OCI-M2 (cell line): ENCODE measurements at regions not wholly inside any gene's neighbourhood (a gene's known extent, or its start where the extent isn't known, plus 50 kb on each side); places are given as distances from the start of the nearest gene placed in this dataset.

Source experiments
- DNase-seq: peaks from one replicate; lab custom pipeline; 2025; ENCODE audit not compliant: unreplicated experiment; lab: John Stamatoyannopoulos, UW

- DNase-seq: no peak
Observed at GRCh38 chr2:156695020-156695419, 258.8 kb downstream of the GPD2 start.

- DNase-seq: no peak
Observed at GRCh38 chr2:156695595-156695994, 259.4 kb downstream of the GPD2 start.

GRCh38 chr2:156697906-156698305 lies 261.7 kb downstream of the GPD2 start:
- DNase-seq: no peak

- no peak for DNase-seq
Observed at GRCh38 chr2:156700681-156701080, 264.5 kb downstream of the GPD2 start.

- no peak for DNase-seq
Observed at GRCh38 chr2:156702541-156702940, 266.4 kb downstream of the GPD2 start.

- no peak for DNase-seq
Observed at GRCh38 chr2:156703642-156704041, 267.5 kb downstream of the GPD2 start.

GRCh38 chr2:156704132-156704531 lies 268.0 kb downstream of the GPD2 start:
- no peak for DNase-seq

GRCh38 chr2:156704617-156705016 lies 268.4 kb downstream of the GPD2 start:
- DNase-seq: no peak

- no peak for DNase-seq
Observed at GRCh38 chr2:156706576-156706975, 270.4 kb downstream of the GPD2 start.

GRCh38 chr2:156708051-156708450 lies 271.9 kb downstream of the GPD2 start:
- DNase-seq: no peak

- DNase-seq: no peak
Observed at GRCh38 chr2:156709091-156709490, 272.9 kb downstream of the GPD2 start.

GRCh38 chr2:156719036-156719435 lies 282.9 kb downstream of the GPD2 start:
- no peak for DNase-seq

- no peak for DNase-seq
Observed at GRCh38 chr2:156727867-156728266, 291.7 kb downstream of the GPD2 start.

GRCh38 chr2:156728328-156728727 lies 292.1 kb downstream of the GPD2 start:
- DNase-seq: no peak

- DNase-seq: no peak
Observed at GRCh38 chr2:156731506-156731905, 295.3 kb downstream of the GPD2 start.

- no peak for DNase-seq
Observed at GRCh38 chr2:156736950-156737349, 300.8 kb downstream of the GPD2 start.

- DNase-seq: no peak
Observed at GRCh38 chr2:156739301-156739700, 303.1 kb downstream of the GPD2 start.

- DNase-seq: no peak
Observed at GRCh38 chr2:156745619-156746018, 309.4 kb downstream of the GPD2 start.

GRCh38 chr2:156748221-156748620 lies 312.0 kb downstream of the GPD2 start:
- DNase-seq: no peak

- DNase-seq: no peak
Observed at GRCh38 chr2:156752042-156752441, 315.9 kb downstream of the GPD2 start.

GRCh38 chr2:156753766-156754165 lies 317.6 kb downstream of the GPD2 start:
- DNase-seq: no peak

GRCh38 chr2:156756516-156756915 lies 320.3 kb downstream of the GPD2 start:
- no peak for DNase-seq

- DNase-seq: no peak
Observed at GRCh38 chr2:156763174-156763573, 327.0 kb downstream of the GPD2 start.

GRCh38 chr2:156765043-156765442 lies 328.9 kb downstream of the GPD2 start:
- no peak for DNase-seq
